Chondrocyte (in vitro differentiated cells): ENCODE measurements at regions not wholly inside any gene's neighbourhood (a gene's known extent, or its start where the extent isn't known, plus 50 kb on each side); places are given as distances from the start of the nearest gene placed in this dataset.

Experiments used
- DNase-seq: peaks from one replicate; pipeline ENCODE4 v3.0.0; 2021; ENCODE audit warnings: mixed read lengths, low spot score
- H3K27ac Mint-ChIP-seq: one replicate; pipeline ENCODE4 v1.8.0; 2021; ENCODE audit warnings: mild to moderate bottlenecking, moderate library complexity, mixed read lengths; ENCODE audit not compliant: unreplicated experiment
- H3K27me3 Mint-ChIP-seq: 2 replicates; pipeline ENCODE4 v1.8.0; 2021; ENCODE audit warnings: low read depth, mixed read lengths
- H3K36me3 Mint-ChIP-seq: 2 replicates; pipeline ENCODE4 v1.8.0; 2021; ENCODE audit warnings: low read depth, mixed read lengths
- H3K4me1 Mint-ChIP-seq: 2 replicates; pipeline ENCODE4 v1.8.0; 2021; ENCODE audit warnings: low read depth, mild to moderate bottlenecking, mixed read lengths
- H3K4me3 Mint-ChIP-seq: one replicate; pipeline ENCODE4 v1.8.0; 2021; ENCODE audit warnings: mild to moderate bottlenecking, moderate library complexity, mixed read lengths; ENCODE audit not compliant: unreplicated experiment
- H3K9me3 Mint-ChIP-seq: 2 replicates; pipeline ENCODE4 v1.8.0; 2021; ENCODE audit warnings: low read depth, mixed read lengths
- TF ChIP-seq, protein P1 (sequence below): fragments of 200-600 bp; sonication (generic); IDR thresholded peaks from 2 replicates; pipeline ENCODE4 v1.5.0; 2021; ENCODE audit warnings: antibody characterized with exemption, mild to moderate bottlenecking, moderate library complexity

DNA sequence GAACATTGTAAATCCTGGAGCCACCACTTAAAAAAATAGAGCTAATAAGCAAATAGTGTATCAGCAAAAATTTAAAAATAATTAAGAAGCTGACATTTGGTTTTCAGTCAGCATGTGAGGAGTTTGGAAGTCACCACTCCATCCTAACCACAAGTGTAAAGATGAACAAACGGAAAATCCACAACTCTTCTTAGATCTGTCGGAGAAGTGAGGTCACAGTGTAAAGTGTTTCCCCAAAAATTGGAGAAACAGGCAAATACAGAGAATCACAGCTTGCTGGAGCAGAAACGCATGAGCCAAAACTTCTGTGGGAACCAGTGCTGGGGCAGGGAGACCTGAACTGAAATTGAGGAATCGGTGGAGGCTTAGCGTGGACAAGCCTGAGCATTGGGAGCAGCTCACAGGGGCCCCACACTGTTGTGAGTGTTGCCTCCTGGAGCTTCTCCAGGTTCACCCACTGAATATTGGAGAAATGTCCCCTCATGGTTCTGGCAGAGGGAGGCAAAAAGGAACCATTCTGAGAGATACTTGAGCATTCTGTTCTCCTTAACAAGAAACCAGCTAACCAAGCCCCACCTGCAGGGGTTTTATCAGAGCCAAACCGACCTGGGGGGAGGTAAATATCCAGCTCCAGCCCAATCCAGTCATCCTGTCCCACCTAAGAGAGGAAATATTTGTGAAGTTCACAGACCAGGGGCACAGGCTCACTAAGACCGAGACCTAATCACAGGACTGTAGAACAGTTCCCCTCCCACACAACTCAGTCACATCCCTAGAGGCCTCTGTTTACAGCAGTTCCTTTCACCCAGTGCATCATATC is 192.0 kb downstream of the ERMARD start:
- H3K4me3 Mint-ChIP-seq, result no peak overlapping the region
- no peaks in the 10 kb centered on the region for H3K36me3 Mint-ChIP-seq
- DNase-seq, result no peak
- peaks cover 72% of the 10 kb centered on the region for H3K27me3 Mint-ChIP-seq
- no peak overlapping the region for H3K27ac Mint-ChIP-seq
- H3K4me1 Mint-ChIP-seq, result peaks cover 3% of the 10 kb centered on the region
- H3K9me3 Mint-ChIP-seq, result peaks cover 13% of the 10 kb centered on the region
- TF ChIP-seq, protein P1, sequence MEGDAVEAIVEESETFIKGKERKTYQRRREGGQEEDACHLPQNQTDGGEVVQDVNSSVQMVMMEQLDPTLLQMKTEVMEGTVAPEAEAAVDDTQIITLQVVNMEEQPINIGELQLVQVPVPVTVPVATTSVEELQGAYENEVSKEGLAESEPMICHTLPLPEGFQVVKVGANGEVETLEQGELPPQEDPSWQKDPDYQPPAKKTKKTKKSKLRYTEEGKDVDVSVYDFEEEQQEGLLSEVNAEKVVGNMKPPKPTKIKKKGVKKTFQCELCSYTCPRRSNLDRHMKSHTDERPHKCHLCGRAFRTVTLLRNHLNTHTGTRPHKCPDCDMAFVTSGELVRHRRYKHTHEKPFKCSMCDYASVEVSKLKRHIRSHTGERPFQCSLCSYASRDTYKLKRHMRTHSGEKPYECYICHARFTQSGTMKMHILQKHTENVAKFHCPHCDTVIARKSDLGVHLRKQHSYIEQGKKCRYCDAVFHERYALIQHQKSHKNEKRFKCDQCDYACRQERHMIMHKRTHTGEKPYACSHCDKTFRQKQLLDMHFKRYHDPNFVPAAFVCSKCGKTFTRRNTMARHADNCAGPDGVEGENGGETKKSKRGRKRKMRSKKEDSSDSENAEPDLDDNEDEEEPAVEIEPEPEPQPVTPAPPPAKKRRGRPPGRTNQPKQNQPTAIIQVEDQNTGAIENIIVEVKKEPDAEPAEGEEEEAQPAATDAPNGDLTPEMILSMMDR, result no peak

DNA sequence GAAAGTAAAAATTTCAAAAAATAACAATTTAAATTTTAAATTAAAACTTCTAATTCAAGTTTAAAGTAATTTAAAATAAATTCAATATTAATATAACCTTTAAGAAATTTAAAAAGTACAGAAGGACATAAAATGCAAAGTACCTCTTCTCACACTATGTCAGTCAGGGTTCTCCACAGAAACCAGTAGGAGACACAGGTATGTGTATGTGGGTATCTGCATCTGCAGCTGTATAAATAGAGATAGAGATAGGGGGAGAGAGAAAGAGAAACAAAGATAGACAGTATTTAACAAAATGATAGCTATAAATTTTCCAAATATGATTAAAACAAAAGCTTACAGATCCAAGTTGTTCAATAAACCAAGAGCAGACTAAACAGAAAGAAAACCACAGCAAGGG is 190.8 kb downstream of the ERMARD start:
- H3K4me3 Mint-ChIP-seq, result no peak overlapping the region
- no peaks in the 10 kb centered on the region for H3K36me3 Mint-ChIP-seq
- H3K9me3 Mint-ChIP-seq, result peaks cover 13% of the 10 kb centered on the region
- no peak overlapping the region for H3K27ac Mint-ChIP-seq
- peaks cover 3% of the 10 kb centered on the region for H3K4me1 Mint-ChIP-seq
- no peak for DNase-seq
- TF ChIP-seq, protein P1, result no peak
- peaks cover 71% of the 10 kb centered on the region for H3K27me3 Mint-ChIP-seq

DNA sequence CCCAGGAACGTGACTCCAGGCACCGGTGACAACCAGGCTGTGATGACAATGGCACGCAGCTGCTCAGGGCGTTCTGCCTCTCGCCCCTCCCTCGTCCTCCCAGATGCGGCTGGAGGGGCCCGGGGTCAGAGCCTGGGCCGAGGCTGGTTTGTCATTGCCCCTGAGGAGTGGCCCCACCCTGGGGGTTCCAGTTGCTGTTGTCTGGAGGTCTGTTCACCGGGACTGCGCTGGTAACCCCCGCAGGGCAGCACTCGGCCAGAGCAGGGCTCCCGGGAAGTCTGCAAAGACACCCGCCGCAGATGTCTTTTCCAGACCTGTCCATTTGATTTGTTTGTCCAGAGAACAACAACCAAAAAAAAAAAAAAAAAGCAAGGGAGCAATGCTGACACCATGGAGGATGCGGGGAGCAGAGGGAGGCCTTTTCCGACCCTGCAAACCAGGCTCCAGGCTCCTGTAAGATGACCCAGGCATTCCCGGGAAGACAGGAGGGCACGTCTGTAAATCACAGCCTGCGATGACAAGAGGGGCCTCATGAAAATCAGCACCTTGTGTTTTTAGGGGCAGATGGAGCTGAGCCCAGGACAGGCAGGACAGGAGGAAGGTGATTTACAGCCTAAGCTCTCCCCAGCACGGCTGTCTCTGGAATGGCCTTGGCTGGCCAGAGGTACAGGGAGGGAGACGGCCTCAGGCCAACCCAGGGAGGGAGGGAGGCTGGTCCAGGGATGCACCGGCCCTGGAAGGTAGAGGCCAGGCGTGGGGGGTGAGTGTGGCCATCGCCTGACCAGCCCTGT is 189.3 kb downstream of the ERMARD start:
- H3K27me3 Mint-ChIP-seq, result peaks cover 65% of the 10 kb centered on the region

DNA sequence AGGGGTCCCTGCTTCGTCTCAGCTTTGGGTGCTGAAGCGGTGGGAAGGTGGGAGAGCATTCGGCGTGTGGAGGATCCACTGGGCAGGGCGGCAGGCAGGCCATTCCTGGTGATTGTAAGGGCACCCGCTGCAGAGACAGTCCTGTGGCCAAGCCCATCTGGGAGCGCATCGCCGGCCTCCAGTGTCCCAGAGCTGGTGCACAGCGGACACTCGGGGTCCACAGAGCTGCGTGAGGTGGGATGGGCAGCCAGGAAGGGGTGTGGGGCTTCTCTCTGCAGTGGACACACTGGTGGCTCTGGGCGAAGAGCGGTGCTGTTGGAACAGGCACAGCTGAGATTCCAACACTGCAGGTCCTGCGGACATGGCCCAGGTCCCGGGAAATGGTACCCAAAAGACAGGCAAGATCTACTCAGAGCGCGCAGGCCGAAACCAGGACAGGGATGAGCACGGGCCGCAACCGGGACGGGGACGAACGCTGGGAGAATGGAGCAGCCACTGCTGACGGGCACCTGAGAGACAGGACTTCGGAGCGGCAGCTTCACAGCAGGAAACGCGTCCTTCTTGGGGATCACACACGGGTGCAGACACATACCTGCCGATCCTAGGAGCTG is 188.2 kb downstream of the ERMARD start:
- Mint-ChIP-seq H3K4me1 (peaks cover 3% of the 10 kb centered on the region), H3K4me3 (no peak overlapping the region), H3K9me3 (peaks cover 13% of the 10 kb centered on the region), H3K27me3 (peaks cover 56% of the 10 kb centered on the region), H3K36me3 (no peaks in the 10 kb centered on the region), H3K27ac (no peak overlapping the region)
- DNase-seq, result no peak
- TF ChIP-seq, protein P1, result no peak

More for the DNA sequence above, 189.3 kb downstream of the ERMARD start:
- H3K9me3 Mint-ChIP-seq, result peaks cover 13% of the 10 kb centered on the region
- H3K4me3 Mint-ChIP-seq, result no peak overlapping the region
- TF ChIP-seq, protein P1, result no peak
- DNase-seq, result no peak
- no peaks in the 10 kb centered on the region for H3K36me3 Mint-ChIP-seq
- H3K27ac Mint-ChIP-seq, result no peak overlapping the region
- H3K4me1 Mint-ChIP-seq, result peaks cover 3% of the 10 kb centered on the region

DNA sequence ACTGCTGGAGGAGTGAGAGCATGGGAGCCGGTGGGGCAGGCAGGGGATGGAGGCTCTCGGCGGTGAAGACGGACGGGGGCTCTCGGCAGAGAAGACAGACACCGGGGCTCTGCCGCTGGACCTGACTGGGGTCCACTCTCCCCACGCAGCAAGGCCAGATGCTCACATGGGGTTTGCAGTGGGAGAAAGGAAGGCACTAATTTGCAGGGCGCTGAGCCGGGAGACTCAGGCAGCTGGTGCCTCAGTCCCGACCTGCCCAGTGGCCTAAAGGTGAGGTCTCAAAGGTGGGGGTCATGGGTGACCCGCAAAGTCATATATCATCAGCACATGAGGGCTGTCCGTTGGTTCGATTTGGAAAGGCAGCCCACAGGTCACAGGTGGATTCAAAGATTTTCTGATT is 187.3 kb downstream of the ERMARD start:
- TF ChIP-seq, protein P1, result no peak
- H3K4me3 Mint-ChIP-seq, result no peak overlapping the region
- peaks cover 5% of the 10 kb centered on the region for H3K9me3 Mint-ChIP-seq
- no peaks in the 10 kb centered on the region for H3K36me3 Mint-ChIP-seq
- no peaks in the 10 kb centered on the region for H3K4me1 Mint-ChIP-seq
- H3K27me3 Mint-ChIP-seq, result peaks cover 51% of the 10 kb centered on the region
- no peak for DNase-seq
- H3K27ac Mint-ChIP-seq, result no peak overlapping the region
